ENCODE measurements at regions not wholly inside any gene's neighbourhood (a gene's known extent, or its start where the extent isn't known, plus 50 kb on each side); places are given as distances from the start of the nearest gene placed in this dataset.
"Not testable (repeated sequence)": the region's sequence is repeated elsewhere in the genome, so short reads cannot be mapped to it uniquely, and the experiment has no call there.

DNA sequence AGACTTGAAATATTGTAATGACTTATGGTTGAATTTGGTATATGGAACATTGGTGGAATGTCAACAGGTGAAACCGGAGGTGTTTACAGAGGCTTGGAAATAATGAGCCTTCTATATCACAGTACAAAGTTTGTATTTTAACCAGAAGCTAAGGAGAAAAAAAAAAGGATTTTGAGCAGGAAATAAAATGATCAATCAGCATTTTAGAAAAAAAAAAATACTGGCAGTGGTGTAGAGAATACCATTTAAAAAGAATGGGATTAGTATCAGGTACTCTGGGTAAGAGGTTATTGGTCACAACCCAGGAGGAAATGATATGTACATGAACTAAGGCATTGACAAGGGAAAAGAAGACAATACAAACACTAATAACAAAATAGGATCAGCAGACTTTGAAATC is 587.1 kb upstream of the HTR2C start:
- DNase-seq: no peak

DNA sequence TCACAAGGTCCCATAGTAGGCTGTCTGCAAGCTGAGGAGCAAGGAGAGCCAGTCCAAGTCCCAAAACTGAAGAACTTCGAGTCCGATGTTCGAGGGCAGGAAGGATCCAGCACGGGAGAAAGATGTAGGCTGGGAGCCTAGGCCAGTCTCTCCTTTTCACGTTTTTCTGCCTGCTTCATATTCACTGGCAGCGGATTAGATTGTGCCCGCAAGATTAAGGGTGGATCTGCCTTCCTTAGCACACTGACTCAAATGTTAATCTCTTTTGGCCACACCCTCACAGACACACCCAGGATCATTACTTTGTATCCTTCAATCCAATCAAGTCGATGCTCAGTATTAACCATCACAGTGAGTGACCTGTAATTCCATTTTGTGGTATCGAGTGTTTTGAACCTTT is 592.2 kb upstream of the HTR2C start:
- DNase-seq: not testable (repeated sequence)

DNA sequence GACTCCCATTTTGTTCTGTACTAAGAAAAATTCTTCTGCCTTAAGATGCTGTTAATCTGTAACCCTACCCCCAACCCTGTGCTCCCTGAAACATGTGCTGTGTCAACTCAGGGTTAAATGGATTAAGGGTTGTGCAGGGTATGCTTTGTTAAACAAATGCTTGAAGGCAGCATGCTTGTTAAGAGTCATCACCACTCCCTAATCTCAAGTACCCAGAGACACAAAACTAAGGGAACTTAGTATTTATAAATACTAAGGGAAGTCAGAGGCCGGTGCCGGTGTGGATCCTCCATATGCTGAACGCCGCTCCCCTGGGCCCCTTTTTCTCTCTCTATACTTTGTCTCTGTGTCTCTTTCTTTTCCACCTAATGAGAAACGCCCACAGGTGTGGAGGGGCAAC is 593.2 kb upstream of the HTR2C start:
- DNase-seq: not testable (repeated sequence)

DNA sequence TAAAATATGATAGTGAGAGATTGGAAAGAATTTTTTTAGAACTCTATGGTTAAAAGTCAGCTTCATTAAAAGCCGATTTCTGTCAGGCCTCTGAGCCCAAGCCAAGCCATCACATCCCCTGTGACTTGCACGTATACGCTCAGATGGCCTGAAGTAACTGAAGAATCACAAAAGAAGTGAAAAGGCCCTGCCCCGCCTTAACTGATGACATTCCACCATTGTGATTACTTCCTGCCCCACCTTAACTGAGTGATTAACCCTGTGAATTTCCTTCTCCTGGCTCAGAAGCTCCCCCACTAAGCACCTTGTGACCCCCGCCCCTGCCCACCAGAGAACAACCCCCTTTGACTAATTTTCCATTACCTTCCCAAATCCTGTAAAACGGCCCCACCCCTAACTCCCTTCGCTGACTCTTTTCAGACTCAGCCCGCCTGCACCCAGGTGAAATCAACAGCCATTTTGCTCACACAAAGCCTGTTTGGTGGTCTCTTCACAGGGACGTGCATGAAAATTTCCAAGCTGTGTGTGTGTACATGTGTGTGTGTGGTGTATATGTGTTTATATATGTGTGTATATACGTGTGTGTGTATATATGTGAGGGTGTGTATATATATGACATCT is 595.5 kb upstream of the HTR2C start:
- not testable (repeated sequence) for DNase-seq

DNA sequence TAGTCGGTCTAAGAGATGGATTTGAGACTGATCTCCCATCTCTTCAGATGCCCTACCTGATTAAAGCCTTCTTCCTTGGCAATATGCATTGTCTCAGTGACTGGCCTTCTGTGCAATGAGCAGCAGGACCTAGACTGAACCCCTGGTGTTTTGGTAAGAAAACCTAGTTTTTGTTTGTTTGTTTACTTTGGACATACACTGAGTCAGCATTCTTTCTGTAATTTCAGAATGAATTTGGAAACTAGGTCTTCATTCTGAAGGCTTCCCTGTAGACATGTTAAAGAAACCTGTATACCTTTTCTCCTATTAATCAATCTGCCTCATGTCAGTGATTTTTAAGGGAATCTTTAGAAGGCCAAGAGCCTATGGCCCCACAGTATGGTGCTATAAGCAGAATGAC is 597.5 kb upstream of the HTR2C start:
- DNase-seq: no peak

DNA sequence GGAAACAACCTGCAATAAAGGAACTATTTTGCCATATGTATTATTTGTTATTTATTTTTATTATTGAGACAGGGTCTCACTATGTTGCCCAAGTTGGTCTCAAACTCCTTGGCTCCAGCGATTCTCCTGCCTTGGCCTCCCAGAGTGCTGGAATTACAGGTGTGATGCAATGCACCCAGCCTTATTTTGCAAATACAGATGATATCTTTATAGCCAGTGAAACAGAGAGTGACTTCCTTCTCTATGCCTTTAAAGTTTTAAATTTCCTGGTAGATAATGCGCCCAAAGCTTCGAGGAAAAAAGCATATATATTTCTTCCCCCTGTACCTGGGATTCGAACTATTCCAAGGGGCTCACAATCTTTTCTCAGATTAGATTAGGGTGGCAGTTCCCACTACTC is 601.1 kb upstream of the HTR2C start:
- no peak for DNase-seq

DNA sequence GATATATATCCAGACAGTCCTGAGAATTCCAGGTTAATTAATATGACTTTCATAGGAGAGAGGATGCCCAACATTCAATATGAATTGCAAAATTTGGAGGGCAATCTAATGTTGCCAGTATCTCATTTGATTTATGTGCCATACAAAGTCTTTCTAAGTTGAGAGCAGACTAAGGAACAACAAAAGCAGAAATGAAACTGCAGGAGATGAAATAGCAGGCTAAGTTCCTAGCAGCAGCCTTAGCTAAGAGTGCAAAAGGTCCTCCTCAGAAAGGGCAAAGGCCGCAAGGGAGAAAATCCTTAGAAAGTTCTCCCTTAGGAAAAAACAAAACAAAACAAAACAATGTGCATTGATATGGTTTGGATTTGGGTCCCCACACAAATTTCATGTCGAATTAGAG is 602.9 kb upstream of the HTR2C start:
- no peak for DNase-seq

DNA sequence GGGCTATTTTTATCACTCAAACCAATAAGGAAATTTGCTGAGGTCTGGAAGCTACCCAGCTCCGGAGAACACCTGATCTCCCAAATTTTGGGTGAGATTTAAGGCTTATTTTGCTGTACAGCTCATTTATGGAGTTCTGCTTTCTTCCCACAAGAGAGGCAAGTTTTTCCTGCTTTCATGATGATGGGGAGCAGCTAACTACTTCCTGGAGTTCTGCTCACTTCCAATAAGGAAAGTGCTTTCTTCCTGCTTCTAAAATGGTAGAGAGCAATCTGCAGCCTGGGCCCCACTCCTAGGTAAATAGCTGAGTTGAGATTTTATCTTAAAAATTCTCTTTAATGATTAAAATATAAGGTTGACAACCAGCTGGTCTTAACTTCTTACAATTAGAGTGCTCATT is 606.0 kb upstream of the HTR2C start:
- DNase-seq: no peak

DNA sequence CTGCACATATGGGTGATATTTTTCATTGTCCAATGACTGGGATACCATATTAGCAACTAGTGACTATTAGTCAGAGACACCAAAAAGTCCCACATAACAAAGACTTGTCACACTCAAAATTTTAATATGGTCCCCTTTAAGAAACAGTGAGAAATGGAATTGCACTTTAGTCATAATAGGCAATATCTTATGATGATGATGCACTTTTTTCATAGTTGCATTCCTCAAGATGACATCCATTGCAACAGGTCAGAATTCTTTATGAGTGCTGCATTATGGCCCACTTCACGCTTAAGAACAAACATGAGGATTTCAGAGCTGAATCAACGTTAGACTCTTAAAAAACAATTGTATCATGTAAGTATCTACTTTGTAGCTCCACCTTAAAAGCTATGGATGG is 608.4 kb upstream of the HTR2C start:
- DNase-seq: no peak

DNA sequence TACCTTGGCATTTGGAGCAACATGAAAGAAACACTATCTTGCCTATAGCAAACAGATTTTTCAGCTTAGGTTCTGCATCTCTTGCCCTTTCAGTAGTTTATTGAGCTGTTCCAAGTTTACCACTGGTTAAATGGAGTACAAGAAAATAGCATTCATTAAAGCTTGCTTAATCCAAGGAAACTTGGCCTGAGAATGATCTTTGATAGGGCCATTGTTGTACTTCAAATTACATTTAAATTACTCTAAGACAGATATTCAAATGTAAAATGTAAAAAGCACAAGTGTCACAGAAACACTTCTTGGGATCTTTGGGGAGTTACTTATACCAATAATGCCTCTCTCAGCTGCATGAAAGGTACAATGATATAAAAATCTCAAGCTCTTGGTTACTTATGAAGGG is 609.0 kb upstream of the HTR2C start:
- DNase-seq: no peak

DNA sequence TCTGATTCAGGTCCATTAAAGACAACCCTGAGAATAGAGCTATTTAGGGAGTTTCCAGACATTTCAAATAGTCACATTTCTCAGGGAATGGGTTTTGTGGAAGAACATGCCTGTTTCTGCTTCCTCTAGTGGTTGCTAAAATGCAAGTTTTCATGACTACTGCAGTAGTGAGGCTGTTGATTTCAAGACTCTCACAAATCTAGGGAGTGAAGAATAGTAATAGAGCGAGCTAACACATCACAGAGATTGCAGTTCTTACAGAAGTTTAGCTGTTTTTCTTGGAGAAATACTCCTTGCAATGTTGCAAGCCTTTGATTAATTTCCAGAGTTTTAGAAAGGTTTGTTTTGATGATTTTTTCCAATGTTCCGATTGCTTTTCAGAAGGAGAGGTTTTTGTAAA is 610.2 kb upstream of the HTR2C start:
- no peak for DNase-seq

DNA sequence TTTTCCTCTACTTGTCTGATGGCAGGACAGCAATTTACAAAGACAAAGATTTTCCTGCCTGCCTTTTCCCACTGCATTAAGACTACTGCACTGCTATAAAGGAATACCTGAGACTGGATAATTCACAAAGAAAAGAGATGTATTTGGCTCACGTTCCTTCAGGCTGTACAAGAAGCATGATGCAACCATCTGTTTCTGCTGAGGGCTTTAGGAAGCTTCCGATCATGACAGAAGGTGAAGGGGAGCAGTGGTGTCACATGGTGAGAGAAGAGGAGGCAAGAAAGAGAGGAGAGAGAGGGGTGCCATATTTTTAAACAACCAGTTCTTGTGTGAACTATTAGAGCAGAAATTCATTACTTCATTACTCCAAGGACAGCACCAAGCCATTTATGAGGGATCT is 617.1 kb upstream of the HTR2C start:
- no peak for DNase-seq

DNA sequence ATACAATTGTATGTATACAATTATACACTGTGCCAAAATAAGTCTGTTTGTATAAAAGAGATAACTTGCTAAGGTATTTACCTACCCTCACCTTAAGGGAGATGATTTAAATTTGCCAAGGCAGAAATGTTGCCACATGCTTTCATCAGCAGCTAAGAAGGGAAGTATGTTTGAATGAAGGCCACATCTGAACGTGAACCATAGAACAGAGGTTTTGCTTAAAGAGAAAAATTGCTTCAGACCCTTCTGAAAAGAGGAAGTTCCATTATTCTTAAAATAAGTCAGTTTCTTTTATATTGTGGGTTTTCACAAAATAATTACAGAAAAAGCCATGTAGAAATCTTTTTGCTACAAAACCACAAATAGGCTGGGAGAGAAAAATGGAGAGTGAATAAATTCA is 621.5 kb upstream of the HTR2C start:
- DNase-seq: no peak

DNA sequence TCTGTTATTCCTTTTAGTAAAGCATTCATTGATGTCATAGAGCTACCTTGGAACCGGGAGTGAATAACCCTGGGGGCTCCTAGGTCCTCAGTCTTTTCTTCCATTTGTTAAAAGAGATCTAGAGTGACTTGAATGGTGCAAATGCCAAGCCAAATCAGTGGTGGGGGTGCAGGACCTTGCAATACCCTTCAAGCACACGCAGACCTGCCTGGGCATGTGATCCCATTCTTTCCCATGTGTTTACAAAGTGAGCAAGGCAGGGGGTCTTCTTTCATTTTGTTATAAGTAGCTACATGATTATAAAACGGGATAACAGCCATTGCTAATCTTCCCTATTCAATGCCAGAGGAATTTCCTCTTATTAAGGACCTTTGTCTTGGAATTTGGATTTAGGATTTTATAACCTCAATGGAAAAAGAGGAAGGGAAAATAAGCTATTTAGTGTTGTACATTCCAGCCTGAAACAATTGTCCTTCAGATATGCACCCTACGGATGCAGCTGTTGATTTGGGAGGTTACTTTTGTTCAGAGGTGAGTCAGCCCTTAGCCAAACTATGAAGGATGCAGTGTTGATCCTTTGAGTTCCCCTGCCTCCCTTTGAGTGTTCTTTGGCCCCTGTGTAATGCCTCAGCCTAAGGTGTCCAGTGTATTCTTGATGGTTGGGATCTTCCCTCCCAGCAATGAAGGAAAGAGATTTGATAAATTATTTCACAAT is 623.8 kb upstream of the HTR2C start:
- DNase-seq: no peak

DNA sequence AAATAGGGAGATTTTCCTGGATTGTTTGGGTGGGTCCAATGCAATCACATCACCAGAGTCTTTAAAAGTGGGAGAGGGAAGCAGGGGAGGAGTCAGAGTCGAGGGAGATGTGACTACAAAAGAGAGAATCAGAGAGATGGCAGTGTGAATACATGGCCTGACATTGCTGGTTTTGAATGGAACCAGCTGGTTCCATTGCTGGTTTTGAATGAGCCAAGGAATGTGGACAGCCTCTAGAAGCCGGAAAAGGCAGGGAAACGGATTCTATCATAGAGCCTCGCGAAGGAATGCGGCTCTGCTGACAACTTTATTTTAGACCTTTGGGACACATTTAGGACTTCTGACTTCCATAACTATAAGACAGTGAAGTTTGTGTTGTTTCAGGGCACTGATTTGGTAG is 627.0 kb upstream of the HTR2C start:
- DNase-seq: no peak

DNA sequence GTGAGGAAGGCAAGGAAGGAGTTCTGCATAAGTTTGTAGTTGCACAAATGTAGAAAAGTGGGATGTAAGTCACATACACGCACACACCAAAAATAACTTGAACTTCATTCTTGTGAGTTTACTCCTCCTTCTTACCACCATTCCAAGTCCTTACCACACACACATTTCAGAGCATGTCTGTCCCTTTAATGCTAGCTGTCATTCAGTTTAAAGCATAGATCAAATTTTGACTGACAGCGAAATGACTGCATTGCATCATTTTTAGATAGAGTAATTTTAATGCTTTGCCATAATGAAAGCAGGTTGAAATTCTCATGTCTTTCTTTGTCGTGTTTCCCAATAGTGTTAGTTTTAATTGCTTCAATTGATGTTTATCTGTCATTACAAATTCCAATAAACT is 629.6 kb upstream of the HTR2C start:
- DNase-seq: no peak

DNA sequence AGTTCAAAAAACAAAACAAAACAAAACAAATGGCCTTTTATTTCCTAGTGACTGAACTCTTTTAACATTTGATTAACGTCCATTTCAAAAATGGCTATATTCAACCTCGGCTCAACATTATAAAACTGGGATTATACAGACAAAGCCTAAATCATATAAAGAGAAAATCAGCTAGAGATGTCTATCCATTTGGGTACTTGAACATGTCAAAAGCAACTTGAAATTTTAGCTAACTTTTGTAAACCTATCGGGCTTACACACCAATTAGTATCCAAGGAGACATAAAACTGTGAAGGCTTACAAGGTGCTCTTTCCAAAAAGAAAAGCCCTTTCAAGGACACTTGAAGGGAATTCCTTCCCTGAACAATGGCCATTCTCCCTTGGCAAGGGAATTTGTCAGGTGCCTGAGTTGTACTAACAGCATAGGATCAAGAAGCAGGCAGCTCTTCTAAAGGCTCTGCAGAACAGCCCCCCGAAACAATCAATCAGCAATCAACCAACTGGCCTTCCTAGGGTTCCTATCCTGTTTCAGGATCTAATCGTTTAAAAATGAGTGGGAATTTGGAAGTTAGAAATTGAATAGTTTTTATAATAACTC is 633.7 kb upstream of the HTR2C start:
- no peak for DNase-seq

DNA sequence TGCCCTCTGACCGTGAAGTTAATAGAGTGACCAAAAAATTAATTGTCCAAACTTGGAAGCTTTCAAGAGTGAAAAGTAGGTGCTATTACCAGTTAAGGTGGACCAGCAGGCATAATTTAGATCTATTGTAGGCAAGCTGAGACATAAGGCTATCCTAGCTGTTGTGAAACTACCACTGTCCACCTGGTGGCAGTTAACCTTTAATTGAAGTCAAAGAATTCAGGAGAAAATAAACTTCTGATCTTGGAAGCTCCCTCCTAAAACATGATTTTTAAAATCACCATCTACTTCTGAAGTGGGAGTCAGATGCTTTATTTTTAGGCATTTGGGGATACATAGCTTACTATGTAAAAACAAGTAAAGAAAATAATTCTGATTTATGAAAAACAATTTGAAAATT is 636.3 kb upstream of the HTR2C start:
- DNase-seq: no peak

DNA sequence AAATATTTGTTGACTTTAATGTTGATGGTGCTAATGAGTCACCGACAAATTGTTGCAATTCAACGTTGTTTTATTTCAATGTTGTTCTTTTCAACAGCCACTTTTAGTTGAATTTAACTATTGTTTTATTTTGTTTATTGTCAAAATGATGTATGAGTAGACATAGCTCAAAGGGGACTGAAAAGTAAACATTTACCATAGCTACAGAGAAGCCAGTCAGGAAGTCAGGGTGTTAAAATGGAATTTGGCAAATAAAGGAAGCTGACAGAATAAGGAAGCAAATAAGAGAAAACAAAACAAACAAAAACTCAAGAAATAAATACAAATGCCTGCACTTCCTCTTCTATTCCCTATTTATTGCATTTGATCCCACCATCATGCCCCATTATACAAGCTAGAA is 648.4 kb upstream of the HTR2C start:
- no peak for DNase-seq

DNA sequence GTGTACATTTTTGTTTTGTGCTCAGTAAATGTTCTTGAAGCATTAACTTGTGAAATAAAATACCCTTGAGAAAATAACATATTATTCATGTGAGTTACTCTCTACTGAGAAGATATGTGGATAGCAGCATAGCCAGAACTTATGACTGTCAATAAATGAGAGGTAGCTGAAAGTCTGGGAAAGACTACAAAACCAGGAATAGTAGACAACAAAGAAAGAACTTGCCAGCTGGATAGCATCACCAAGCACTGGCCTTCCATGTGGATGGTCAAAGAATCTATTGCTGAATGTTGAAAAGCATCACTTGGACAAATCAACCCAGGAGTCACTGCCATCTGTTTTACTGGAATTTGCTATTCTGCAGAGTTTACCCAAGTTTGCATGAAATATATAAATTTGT is 650.0 kb upstream of the HTR2C start:
- no peak for DNase-seq

DNA sequence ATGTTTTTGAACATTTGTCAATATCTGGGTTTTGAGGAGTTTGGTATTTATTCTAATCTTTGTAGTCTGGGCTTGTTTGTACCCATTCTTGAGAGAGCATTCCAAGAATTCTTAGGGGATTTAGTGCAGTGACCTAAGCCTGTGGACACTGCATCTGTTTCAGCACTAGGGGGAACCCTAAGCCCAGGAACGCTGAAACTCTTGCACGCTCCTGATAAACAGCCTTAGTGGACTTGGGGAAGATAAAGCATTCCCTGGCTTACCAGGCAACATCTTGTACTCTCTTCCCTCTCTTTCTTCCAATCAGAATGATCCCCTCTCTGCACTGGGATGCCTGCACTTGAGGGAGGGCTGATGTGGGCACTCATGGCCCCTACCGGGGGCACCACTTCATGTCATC is 654.9 kb upstream of the HTR2C start:
- peak in 1 of 2 donors; percentile 0 for DNase-seq

DNA sequence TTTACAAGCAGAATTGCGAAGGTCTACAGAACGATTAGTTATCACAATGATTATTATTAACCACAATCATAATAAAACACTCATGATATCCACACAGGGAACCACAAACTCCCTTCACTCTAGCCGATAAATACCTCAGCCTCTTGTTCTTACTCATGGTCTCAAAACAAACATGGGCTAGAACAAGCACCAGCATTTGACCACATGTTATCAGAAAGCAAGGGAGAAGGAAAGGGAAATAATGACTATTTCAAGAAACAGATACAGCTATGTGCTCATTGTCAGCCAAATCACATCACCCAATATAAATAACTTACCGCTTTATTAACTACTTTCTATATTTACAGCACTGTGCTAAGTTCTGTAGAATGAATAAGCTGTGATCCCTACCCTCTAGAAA is 663.2 kb upstream of the HTR2C start:
- no peak for DNase-seq

DNA sequence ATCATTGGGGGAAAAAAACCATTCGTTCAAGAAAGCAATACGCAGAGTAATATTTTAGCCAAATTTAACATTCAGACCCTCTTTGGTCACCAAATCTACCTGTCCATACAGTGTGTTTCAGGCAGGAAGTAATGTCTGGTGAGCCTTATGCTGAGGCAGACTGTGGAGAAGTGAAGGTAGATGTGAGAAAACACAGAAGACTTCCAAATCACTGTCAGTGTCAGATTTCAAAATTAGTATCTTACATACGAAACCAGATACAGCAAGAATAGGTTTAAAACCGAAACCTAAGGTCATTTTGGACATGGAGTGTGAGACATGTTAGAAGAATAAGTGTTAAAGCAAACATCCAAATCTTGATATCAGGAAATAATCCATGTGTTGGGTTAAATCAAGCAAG is 664.5 kb upstream of the HTR2C start:
- no peak for DNase-seq

DNA sequence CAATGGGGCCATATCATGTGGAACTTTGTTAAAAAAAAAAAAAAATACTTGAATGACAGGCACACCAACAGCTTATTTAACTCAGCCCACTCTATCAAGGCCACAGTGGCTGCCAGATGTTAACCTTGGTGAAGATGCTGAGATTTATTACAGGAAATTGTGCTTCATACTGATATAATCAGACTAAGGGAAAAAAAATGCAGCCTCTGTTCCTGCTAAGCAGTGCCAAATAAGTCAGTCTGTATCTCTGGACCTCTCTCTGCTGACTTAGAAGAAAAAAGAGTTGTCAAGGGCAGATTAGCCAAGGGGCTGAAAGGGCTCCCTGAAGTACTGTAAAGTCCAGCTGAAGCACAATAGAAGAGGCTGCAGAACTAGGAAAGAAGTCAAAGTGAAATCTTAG is 677.7 kb upstream of the HTR2C start:
- no peak for DNase-seq

DNA sequence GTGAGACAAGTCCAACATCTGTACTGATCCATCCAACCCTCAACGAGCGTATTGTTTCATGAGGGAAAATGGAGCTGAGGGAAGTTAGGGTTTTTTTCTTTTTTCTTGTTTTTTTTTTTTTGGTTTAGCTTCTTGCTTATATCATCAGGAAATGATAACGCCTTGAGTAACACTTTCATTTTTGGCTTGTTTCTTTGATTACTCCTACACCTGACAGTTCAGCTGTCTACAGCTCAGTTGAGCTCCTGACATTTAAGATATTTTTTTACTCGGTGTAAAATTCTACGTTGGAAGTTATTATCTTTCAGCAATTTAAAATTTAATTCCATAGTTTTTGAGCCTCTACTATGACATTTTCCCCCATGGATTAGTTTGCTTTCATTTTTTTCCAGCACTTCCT is 691.0 kb upstream of the HTR2C start:
- no peak for DNase-seq

Measured in bone marrow (tissue), 2 donors.